A549 (cell line): ENCODE measurements at regions not wholly inside any gene's neighbourhood (a gene's known extent, or its start where the extent isn't known, plus 50 kb on each side); places are given as distances from the start of the nearest gene placed in this dataset.

Source experiments
- ATAC-seq, 2 experiments: fragments of 200-7000 bp in 1 of 2; fragments of >200 bp in 1 of 2; cut with Nextera tagmentation in 1 of 2; cut with Tn5 transposase in 1 of 2; 3 replicates each; pipeline versions ENCODE4 v1.8.0 to v1.9.1; 2018 to 2020; ENCODE audit warnings: mild to moderate bottlenecking in 1 of 2, moderate library complexity in 1 of 2
- CTCF ChIA-PET: fragments of 300-600 bp; sonication (Branson Sonifier 250); formaldehyde crosslinking; extraction: SDS; loops from one replicate; lab custom pipeline; 2021; ENCODE audit warnings: antibody characterized with exemption, inconsistent platforms; lab: Yijun Ruan, JAX
- POLR2A ChIA-PET: fragments of 350-600 bp; formaldehyde crosslinking; extraction: SDS; loops from one replicate; lab custom pipeline; 2021; ENCODE audit warnings: antibody characterized with exemption, inconsistent platforms; lab: Yijun Ruan, JAX
- DNase-seq, 2 experiments: peaks; one replicate each; pipeline versions ENCODE4 v3.0.0 to v3.0.0-alpha.2; 2011 to 2016; ENCODE audit warnings: low read depth in 1 of 2, low spot score in 1 of 2
- FAIRE-seq: peaks from 2 replicates; lab custom pipeline; 2011; peaks lifted over from hg19 to GRCh38; lab: Jason Lieb, UNC
- H3K27ac ChIP-seq, 2 experiments: fragments of >200 bp; sonication (Bioruptor Twin); formaldehyde crosslinking; 3 replicates each; pipeline ENCODE4 v1.5.1; 2016 to 2017
- H3K4me1 ChIP-seq: fragments of >200 bp; sonication (Bioruptor Twin); formaldehyde crosslinking; 3 replicates; pipeline ENCODE4 v1.6.1; 2016
- H3K4me2 ChIP-seq: fragments of >200 bp; sonication (Bioruptor Twin); formaldehyde crosslinking; 3 replicates; pipeline ENCODE4 v1.6.1; 2016
- H3K4me3 ChIP-seq: fragments of >200 bp; sonication (Bioruptor Twin); formaldehyde crosslinking; 3 replicates; pipeline ENCODE4 v1.5.1; 2016
- H3K9me3 ChIP-seq: fragments of >200 bp; sonication (Bioruptor Twin); formaldehyde crosslinking; 3 replicates; pipeline ENCODE4 v1.6.1; 2016
- CBX8 ChIP-seq: fragments of 200-600 bp; sonication (generic); IDR thresholded peaks from 2 replicates; pipeline ENCODE4 v1.6.1; 2016
- CHD2 ChIP-seq: fragments of 150-350 bp; IDR thresholded peaks from 2 replicates; pipeline ENCODE4 v1.6.1; 2014; ENCODE audit warnings: low read length; ENCODE audit not compliant: partially characterized antibody
- EHF ChIP-seq: fragments of 250-450 bp; sonication (Bioruptor Pico); IDR thresholded peaks from 2 replicates; pipeline ENCODE4 v1.5.0; 2020; ENCODE audit warnings: mild to moderate bottlenecking
- EP300 ChIP-seq, 2 experiments: fragments of >200 bp; sonication (Bioruptor Twin); formaldehyde crosslinking; IDR thresholded peaks; 2 replicates in 1 of 2; 3 replicates in 1 of 2; pipeline ENCODE4 v1.6.1; 2016 to 2017
- FOSL2 ChIP-seq, 2 experiments: fragments of 450-650 bp in 1 of 2; fragments of >200 bp in 1 of 2; sonication (Bioruptor Twin) in 1 of 2; formaldehyde crosslinking; IDR thresholded peaks; 2 replicates each; pipeline versions ENCODE4 v1.5.0 to v1.6.1; 2016 to 2020; ENCODE audit warnings: mild to moderate bottlenecking in 1 of 2, moderate library complexity in 1 of 2
- GATA3 ChIP-seq: IDR thresholded peaks from 2 replicates; pipeline ENCODE4 v1.6.1; 2012; ENCODE audit warnings: borderline replicate concordance
- HDAC2 ChIP-seq: fragments of 200-600 bp; sonication (generic); IDR thresholded peaks from 2 replicates; pipeline ENCODE4 v1.6.1; 2016
- HES2 ChIP-seq: fragments of >200 bp; sonication (Bioruptor Twin); formaldehyde crosslinking; IDR thresholded peaks from 2 replicates; pipeline ENCODE4 v1.6.1; 2016
- HEYL ChIP-seq: fragments of 250-450 bp; sonication (Bioruptor Pico); IDR thresholded peaks from 2 replicates; pipeline ENCODE4 v1.8.0; 2021; ENCODE audit warnings: mild to moderate bottlenecking, moderate library complexity
- MAFK ChIP-seq: fragments of 450-650 bp; IDR thresholded peaks from 2 replicates; pipeline ENCODE4 v1.6.1; 2014; ENCODE audit not compliant: partially characterized antibody
- MAZ ChIP-seq: fragments of 150-350 bp; IDR thresholded peaks from 2 replicates; pipeline ENCODE4 v1.6.1; 2014; ENCODE audit warnings: antibody characterized with exemption, low read depth, low read length, borderline replicate concordance
- MYC ChIP-seq: IDR thresholded peaks from 2 replicates; pipeline ENCODE4 v1.6.1; 2012; ENCODE audit warnings: mild to moderate bottlenecking, inconsistent platforms, low read length, improper control_type of control experiment, borderline replicate concordance
- NFE2L2 ChIP-seq: fragments of 150-350 bp; conservative IDR thresholded peaks from 2 replicates; pipeline ENCODE4 v1.6.1; 2014; ENCODE audit warnings: low read length
- NPAS2 ChIP-seq: fragments of 250-450 bp; sonication (Bioruptor Pico); IDR thresholded peaks from 2 replicates; pipeline ENCODE4 v1.8.0; 2022; ENCODE audit warnings: mild to moderate bottlenecking, moderate library complexity, borderline replicate concordance
- RCOR1 ChIP-seq: fragments of 150-350 bp; IDR thresholded peaks from 2 replicates; pipeline ENCODE4 v1.6.1; 2014; ENCODE audit warnings: antibody characterized with exemption, low read length, low read depth
- RFX5 ChIP-seq: fragments of 450-650 bp; IDR thresholded peaks from 2 replicates; pipeline ENCODE4 v1.7.1; 2014; ENCODE audit warnings: antibody characterized with exemption, mild to moderate bottlenecking, moderate library complexity
- TFCP2L1 ChIP-seq: fragments of 250-450 bp; sonication (Bioruptor Pico); IDR thresholded peaks from 2 replicates; pipeline ENCODE4 v1.5.0; 2021; ENCODE audit warnings: mild to moderate bottlenecking
- TP53 ChIP-seq: fragments of 250-450 bp; sonication (Bioruptor Pico); IDR thresholded peaks from 2 replicates; pipeline ENCODE4 v1.5.0; 2021; ENCODE audit warnings: mild to moderate bottlenecking, moderate library complexity
- ZSCAN20 ChIP-seq: fragments of 250-450 bp; sonication (Bioruptor Pico); IDR thresholded peaks from 2 replicates; pipeline ENCODE4 v1.8.0; 2022; ENCODE audit warnings: mild to moderate bottlenecking, moderate library complexity
- WGBS: methylation state at CpG from one replicate; pipeline ENCODE4 v1.1.6; 2017; ENCODE audit errors: missing lambda C conversion rate; 5-methylcytosine and 5-hydroxymethylcytosine counted together
- TF ChIP-seq, protein P1 (sequence below): fragments of >200 bp; sonication (Bioruptor Twin); formaldehyde crosslinking; IDR thresholded peaks from 3 replicates; pipeline ENCODE4 v1.6.1; 2016
- TF ChIP-seq, protein P2 (sequence below): fragments of 450-650 bp; IDR thresholded peaks from 2 replicates; pipeline ENCODE4 v1.6.1; 2014; ENCODE audit warnings: antibody characterized with exemption
- TF ChIP-seq, protein P3 (sequence below): fragments of 250-450 bp; sonication (Bioruptor Pico); IDR thresholded peaks from 2 replicates; pipeline ENCODE4 v1.5.0; 2020; ENCODE audit warnings: low read depth, mild to moderate bottlenecking, moderate library complexity
- TF ChIP-seq, protein P4 (sequence below): fragments of 200-600 bp; sonication (generic); IDR thresholded peaks from 2 replicates; pipeline ENCODE4 v1.6.1; 2016; ENCODE audit warnings: antibody characterized with exemption, mild to moderate bottlenecking, moderate library complexity

GRCh38 chr17:64787921-64788271 is 125.8 kb upstream of the SMURF2 start (continued):
- TF ChIP-seq NPAS2 (no peak), EHF (CRISPR knock-in tag) (no peak), MYC (no peak)
- TF ChIP-seq, all 56 proteins: peak for 0

GRCh38 chr17:64787255-64787920 is 125.3 kb upstream of the SMURF2 start:
- no peak for TF ChIP-seq FOSL2 (IDR thresholded peaks at IDR 0.05)
- TF ChIP-seq FOSL2 (CRISPR knock-in tag; IDR thresholded peaks at IDR 0.05): no peak
- no peak for TF ChIP-seq CBX8
- no peak for FAIRE-seq
- CTCF ChIA-PET: interaction anchor here (0.9 to 7.5 kb wide), 3 partner anchors 12 to 175 kb away, joined by 3 to 43 read pairs (median 3); no protein-coding TSS in a partner anchor
- no peaks in the 10 kb centered on the region for H3K4me1 ChIP-seq
- no peak for DNase-seq
- ATAC-seq: no peak
- no peak overlapping the region for H3K4me3 ChIP-seq
- no peak overlapping the region for H3K4me2 ChIP-seq
- POLR2A ChIA-PET: no interaction called here
- no peak overlapping the region for H3K27ac ChIP-seq
- WGBS: 80% methylated on average over 11 of the region's 11 CpGs
- H3K9me3 ChIP-seq: no peaks in the 10 kb centered on the region

DNA sequence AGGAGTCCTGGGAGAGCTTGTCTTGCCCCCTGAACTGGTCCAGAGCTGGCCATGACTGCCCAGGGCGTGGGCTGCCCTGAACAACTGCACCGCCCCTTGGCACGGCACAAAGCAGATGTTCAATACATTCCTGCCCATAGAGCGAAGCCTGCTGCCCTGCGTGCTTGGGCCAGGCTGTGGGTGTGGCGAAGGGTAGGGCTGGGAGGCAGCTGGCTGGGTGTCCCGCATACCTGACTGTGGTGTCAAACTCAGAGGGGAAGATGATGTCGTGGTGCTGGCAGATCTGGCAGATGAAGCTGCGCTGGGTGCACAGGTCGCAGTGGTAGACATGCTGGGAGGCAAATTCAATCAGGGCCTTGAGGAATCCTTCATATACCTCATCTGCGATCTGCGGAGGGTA is 124.2 kb upstream of the SMURF2 start:
- POLR2A ChIA-PET: no interaction called here
- TF ChIP-seq, protein P1, sequence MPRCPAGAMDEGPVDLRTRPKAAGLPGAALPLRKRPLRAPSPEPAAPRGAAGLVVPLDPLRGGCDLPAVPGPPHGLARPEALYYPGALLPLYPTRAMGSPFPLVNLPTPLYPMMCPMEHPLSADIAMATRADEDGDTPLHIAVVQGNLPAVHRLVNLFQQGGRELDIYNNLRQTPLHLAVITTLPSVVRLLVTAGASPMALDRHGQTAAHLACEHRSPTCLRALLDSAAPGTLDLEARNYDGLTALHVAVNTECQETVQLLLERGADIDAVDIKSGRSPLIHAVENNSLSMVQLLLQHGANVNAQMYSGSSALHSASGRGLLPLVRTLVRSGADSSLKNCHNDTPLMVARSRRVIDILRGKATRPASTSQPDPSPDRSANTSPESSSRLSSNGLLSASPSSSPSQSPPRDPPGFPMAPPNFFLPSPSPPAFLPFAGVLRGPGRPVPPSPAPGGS: no peak
- 82% methylated on average over 12 of the region's 12 CpGs for WGBS
- ATAC-seq: no peak; a peak in 1 of 6 replicates
- Histone ChIP-seq H3K4me1 (peaks cover 5% of the 10 kb centered on the region; the same call in 1 of the 3 replicates), H3K9me3 (no peaks in the 10 kb centered on the region), H3K4me3 (no peak overlapping the region), H3K27ac (no peak overlapping the region), H3K4me2 (no peak overlapping the region)
- CTCF ChIA-PET: interaction anchor here (7.5 kb wide), 1 partner anchor 11 kb away, joined by 43 read pairs; no protein-coding TSS in a partner anchor
- no peak for FAIRE-seq
- no peak for DNase-seq

DNA sequence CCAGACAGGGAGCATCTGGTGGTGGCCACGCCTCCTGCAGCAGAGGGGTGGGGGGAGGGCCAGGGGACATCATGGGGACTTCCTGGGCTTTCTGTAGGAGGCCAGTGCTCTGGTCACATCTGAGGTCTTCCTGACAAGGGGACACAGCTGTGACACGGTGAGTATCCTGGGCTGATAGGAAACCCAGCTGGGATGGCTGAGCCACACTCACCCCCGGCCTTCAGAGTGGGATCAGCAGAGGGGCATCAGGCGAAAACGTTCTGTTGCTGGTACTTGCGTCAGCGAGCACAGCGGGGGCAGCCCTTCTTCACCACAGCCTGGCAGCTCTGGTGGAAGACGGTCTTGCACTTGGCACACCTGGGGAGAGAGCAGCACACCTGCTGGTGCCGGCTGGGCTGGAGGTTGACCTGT is 122.9 kb upstream of the SMURF2 start:
- no peaks in the 10 kb centered on the region for H3K9me3 ChIP-seq
- no peak for ATAC-seq
- FAIRE-seq: no peak
- TF ChIP-seq CHD2: no peak
- no peak for TF ChIP-seq MAFK
- TF ChIP-seq, protein P2, sequence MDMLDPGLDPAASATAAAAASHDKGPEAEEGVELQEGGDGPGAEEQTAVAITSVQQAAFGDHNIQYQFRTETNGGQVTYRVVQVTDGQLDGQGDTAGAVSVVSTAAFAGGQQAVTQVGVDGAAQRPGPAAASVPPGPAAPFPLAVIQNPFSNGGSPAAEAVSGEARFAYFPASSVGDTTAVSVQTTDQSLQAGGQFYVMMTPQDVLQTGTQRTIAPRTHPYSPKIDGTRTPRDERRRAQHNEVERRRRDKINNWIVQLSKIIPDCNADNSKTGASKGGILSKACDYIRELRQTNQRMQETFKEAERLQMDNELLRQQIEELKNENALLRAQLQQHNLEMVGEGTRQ: no peak
- TF ChIP-seq RFX5: no peak
- TF ChIP-seq RCOR1: no peak
- no peak for TF ChIP-seq HDAC2
- no peak for TF ChIP-seq HEYL (CRISPR knock-in tag)
- TF ChIP-seq ZSCAN20: no peak
- TF ChIP-seq EP300 (IDR thresholded peaks at IDR 0.05): no peak
- TF ChIP-seq MAZ: no peak
- no peak for TF ChIP-seq HES2
- TF ChIP-seq, protein P1: no peak
- no peak for TF ChIP-seq TFCP2L1 (CRISPR knock-in tag)
- TF ChIP-seq, protein P3, sequence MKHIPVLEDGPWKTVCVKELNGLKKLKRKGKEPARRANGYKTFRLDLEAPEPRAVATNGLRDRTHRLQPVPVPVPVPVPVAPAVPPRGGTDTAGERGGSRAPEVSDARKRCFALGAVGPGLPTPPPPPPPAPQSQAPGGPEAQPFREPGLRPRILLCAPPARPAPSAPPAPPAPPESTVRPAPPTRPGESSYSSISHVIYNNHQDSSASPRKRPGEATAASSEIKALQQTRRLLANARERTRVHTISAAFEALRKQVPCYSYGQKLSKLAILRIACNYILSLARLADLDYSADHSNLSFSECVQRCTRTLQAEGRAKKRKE: no peak
- TF ChIP-seq GATA3: no peak
- TF ChIP-seq TP53 (CRISPR knock-in tag): no peak
- TF ChIP-seq, protein P4, sequence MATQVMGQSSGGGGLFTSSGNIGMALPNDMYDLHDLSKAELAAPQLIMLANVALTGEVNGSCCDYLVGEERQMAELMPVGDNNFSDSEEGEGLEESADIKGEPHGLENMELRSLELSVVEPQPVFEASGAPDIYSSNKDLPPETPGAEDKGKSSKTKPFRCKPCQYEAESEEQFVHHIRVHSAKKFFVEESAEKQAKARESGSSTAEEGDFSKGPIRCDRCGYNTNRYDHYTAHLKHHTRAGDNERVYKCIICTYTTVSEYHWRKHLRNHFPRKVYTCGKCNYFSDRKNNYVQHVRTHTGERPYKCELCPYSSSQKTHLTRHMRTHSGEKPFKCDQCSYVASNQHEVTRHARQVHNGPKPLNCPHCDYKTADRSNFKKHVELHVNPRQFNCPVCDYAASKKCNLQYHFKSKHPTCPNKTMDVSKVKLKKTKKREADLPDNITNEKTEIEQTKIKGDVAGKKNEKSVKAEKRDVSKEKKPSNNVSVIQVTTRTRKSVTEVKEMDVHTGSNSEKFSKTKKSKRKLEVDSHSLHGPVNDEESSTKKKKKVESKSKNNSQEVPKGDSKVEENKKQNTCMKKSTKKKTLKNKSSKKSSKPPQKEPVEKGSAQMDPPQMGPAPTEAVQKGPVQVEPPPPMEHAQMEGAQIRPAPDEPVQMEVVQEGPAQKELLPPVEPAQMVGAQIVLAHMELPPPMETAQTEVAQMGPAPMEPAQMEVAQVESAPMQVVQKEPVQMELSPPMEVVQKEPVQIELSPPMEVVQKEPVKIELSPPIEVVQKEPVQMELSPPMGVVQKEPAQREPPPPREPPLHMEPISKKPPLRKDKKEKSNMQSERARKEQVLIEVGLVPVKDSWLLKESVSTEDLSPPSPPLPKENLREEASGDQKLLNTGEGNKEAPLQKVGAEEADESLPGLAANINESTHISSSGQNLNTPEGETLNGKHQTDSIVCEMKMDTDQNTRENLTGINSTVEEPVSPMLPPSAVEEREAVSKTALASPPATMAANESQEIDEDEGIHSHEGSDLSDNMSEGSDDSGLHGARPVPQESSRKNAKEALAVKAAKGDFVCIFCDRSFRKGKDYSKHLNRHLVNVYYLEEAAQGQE: no peak
- TF ChIP-seq NFE2L2: no peak
- no peak overlapping the region for H3K4me2 ChIP-seq
- no peak for DNase-seq
- CTCF ChIA-PET: interaction anchor here (7.5 kb wide), 1 partner anchor 10 kb away, joined by 43 read pairs; no protein-coding TSS in a partner anchor
- H3K27ac ChIP-seq: no peak overlapping the region
- POLR2A ChIA-PET: no interaction called here
- WGBS: 95% methylated on average over 10 of the region's 10 CpGs
- H3K4me1 ChIP-seq: peaks cover 5% of the 10 kb centered on the region; the same call in 2 of the 3 replicates
- no peak overlapping the region for H3K4me3 ChIP-seq
